KMS-11 (cell line): ENCODE measurements at regions not wholly inside any gene's neighbourhood (a gene's known extent, or its start where the extent isn't known, plus 50 kb on each side); places are given as distances from the start of the nearest gene placed in this dataset.

Source experiments
- H2AFZ ChIP-seq: fragments of 200-600 bp; sonication (generic); 2 replicates; pipeline ENCODE4 v1.6.1; 2016; ENCODE audit warnings: antibody characterized with exemption, mixed run types, low read depth
- H3K27ac ChIP-seq: fragments of 200-600 bp; sonication (generic); 2 replicates; pipeline ENCODE4 v1.6.1; 2016; ENCODE audit warnings: mild to moderate bottlenecking, mixed run types
- H3K27me3 ChIP-seq: fragments of 200-600 bp; sonication (generic); 2 replicates; pipeline ENCODE4 v1.6.1; 2017; ENCODE audit warnings: mild to moderate bottlenecking, low read depth, mixed run types, moderate library complexity; ENCODE audit not compliant: insufficient read depth
- H3K36me3 ChIP-seq: fragments of 200-600 bp; sonication (generic); 2 replicates; pipeline ENCODE4 v1.6.1; 2017; ENCODE audit warnings: mild to moderate bottlenecking, mixed run types; ENCODE audit not compliant: insufficient read depth
- H3K4me1 ChIP-seq: fragments of 200-600 bp; sonication (generic); 2 replicates; pipeline ENCODE4 v1.6.1; 2016; ENCODE audit warnings: mild to moderate bottlenecking, low read depth, mixed run types; ENCODE audit not compliant: poor library complexity, severe bottlenecking
- H3K4me2 ChIP-seq: fragments of 200-600 bp; sonication (generic); 2 replicates; pipeline ENCODE4 v1.7.0; 2016; ENCODE audit warnings: mild to moderate bottlenecking, mixed run types
- H3K4me3 ChIP-seq: fragments of 200-600 bp; sonication (generic); IDR thresholded peaks from 2 replicates; pipeline ENCODE4 v1.6.1; 2017; ENCODE audit warnings: low read depth, low read length, mixed read lengths; ENCODE audit not compliant: insufficient read depth
- H3K79me2 ChIP-seq: fragments of 200-600 bp; sonication (generic); 2 replicates; pipeline ENCODE4 v1.6.1; 2016; ENCODE audit warnings: low read depth, mixed run types; ENCODE audit not compliant: insufficient read depth
- H3K9ac ChIP-seq: fragments of 200-600 bp; sonication (generic); 2 replicates; pipeline ENCODE4 v1.6.1; 2016; ENCODE audit warnings: mild to moderate bottlenecking, mixed run types
- H4K20me1 ChIP-seq: fragments of 200-600 bp; sonication (generic); 2 replicates; pipeline ENCODE4 v1.6.1; 2016; ENCODE audit warnings: mild to moderate bottlenecking, mixed run types; ENCODE audit not compliant: insufficient read depth
- TF ChIP-seq, protein P1 (sequence below): fragments of 200-600 bp; sonication (generic); conservative IDR thresholded peaks from 2 replicates; pipeline ENCODE4 v1.6.1; 2017; ENCODE audit warnings: low read depth, mild to moderate bottlenecking, antibody characterized with exemption, low read length, moderate library complexity, mixed read lengths

DNA sequence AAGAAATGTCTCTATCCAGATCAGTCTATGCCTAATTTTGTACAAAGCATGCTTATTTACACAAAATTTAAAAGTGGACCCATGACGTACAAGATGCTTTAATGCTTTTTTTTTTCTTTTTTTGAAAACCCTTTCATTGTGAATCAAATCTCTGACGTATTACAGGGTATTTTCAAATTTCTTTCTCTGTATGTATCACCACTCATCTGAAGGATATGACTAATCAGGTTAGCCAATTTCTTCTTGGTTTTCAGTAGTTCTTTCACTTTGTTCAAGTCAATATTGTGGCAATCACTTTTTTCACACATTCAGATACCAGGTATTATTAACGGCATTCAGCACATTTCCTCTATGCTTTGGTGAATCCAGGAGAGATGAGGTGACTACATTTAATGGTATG lies 685.3 kb downstream of the TRHDE start:
- TF ChIP-seq, protein P1, sequence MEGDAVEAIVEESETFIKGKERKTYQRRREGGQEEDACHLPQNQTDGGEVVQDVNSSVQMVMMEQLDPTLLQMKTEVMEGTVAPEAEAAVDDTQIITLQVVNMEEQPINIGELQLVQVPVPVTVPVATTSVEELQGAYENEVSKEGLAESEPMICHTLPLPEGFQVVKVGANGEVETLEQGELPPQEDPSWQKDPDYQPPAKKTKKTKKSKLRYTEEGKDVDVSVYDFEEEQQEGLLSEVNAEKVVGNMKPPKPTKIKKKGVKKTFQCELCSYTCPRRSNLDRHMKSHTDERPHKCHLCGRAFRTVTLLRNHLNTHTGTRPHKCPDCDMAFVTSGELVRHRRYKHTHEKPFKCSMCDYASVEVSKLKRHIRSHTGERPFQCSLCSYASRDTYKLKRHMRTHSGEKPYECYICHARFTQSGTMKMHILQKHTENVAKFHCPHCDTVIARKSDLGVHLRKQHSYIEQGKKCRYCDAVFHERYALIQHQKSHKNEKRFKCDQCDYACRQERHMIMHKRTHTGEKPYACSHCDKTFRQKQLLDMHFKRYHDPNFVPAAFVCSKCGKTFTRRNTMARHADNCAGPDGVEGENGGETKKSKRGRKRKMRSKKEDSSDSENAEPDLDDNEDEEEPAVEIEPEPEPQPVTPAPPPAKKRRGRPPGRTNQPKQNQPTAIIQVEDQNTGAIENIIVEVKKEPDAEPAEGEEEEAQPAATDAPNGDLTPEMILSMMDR = no peak
- Histone ChIP-seq H3K4me3 (no peak overlapping the region), H4K20me1 (no peaks in the 10 kb centered on the region), H3K79me2 (no peaks in the 10 kb centered on the region), H3K27ac (no peak overlapping the region), H3K9ac (no peak overlapping the region), H3K27me3 (no peaks in the 10 kb centered on the region), H2AFZ (no peak overlapping the region), H3K4me2 (no peak overlapping the region), H3K4me1 (no peaks in the 10 kb centered on the region), H3K36me3 (no peaks in the 10 kb centered on the region)

DNA sequence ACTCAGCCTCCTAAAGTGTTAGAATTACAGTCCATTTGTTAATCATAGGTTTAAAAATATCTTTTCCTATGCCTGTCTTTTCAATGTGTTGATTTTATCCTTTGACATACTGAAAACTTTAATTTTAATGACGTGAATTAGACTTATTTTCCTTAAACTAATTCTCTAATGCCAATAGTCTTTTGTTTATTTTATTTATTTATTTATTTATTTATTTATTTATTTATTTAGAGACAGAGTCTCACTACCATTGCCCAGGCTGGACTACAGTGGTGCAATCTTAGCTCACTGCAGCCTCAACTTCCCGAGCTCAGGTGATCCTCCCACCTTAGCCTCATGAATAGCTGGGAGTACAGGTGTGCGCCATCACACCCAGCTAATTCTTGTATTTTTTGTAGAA lies 694.5 kb downstream of the TRHDE start:
- Histone ChIP-seq H4K20me1 (no peaks in the 10 kb centered on the region), H3K4me2 (no peak overlapping the region), H3K27ac (no peak overlapping the region), H3K36me3 (no peaks in the 10 kb centered on the region), H3K27me3 (no peaks in the 10 kb centered on the region), H3K9ac (no peak overlapping the region), H2AFZ (no peak overlapping the region), H3K4me1 (no peaks in the 10 kb centered on the region), H3K79me2 (no peaks in the 10 kb centered on the region), H3K4me3 (no peak overlapping the region)
- TF ChIP-seq, protein P1 = no peak

DNA sequence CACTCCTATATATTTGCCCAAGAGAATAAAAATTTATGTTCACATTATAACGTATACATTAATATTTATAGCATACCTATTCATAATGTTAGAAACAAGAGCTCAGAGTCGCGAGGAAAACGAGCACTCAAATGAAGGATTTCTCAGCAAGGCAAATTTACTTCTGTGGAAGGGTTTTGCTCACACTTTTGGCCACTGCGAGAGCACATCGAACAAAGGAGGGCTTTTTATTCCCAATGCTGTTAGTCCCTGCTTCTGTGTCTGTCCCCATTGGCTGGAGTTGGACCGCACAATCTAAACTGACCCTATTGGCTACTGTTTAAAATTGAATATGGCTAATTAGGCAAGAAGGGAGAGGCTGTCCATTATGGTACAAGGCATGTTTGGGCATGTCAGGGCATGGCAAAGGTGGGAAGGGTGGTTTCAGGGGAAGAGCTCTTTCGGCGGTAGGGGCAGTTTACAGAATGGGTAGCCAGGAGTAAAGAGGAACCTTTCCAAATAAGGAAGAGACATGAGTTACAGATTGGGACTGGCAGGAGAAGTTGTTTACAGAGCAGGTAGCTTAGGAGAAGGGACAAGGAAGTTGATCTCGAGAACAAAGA lies 702.9 kb downstream of the TRHDE start:
- no peak overlapping the region for H3K4me2 ChIP-seq
- no peak overlapping the region for H2AFZ ChIP-seq
- H3K27me3 ChIP-seq = no peaks in the 10 kb centered on the region
- H4K20me1 ChIP-seq = no peaks in the 10 kb centered on the region
- H3K9ac ChIP-seq = no peak overlapping the region
- TF ChIP-seq, protein P1 = no peak
- no peaks in the 10 kb centered on the region for H3K79me2 ChIP-seq
- H3K4me1 ChIP-seq = no peaks in the 10 kb centered on the region
- no peaks in the 10 kb centered on the region for H3K36me3 ChIP-seq
- H3K27ac ChIP-seq = no peak overlapping the region
- no peak overlapping the region for H3K4me3 ChIP-seq

DNA sequence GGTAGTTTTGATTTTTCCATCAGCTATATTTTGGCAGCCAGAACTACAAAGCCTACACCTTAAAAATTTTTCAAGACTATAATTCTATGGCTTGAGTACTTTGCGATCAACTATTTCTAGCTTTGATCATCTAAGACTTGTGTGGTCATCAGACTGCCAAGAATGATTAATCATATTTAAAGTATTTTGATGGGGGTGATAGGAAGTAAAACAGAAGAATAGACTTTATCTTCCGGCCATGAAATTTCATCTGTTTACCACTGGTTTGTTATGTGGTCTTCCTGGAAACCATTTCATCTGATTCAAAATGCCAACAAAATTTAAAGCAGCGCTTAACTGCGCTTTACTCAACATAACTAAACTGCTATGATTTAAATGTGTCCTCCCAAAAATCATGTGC lies 706.8 kb downstream of the TRHDE start:
- TF ChIP-seq, protein P1 = no peak
- Histone ChIP-seq H2AFZ (no peak overlapping the region), H3K36me3 (no peaks in the 10 kb centered on the region), H3K9ac (no peak overlapping the region), H4K20me1 (no peaks in the 10 kb centered on the region), H3K79me2 (no peaks in the 10 kb centered on the region), H3K27me3 (no peaks in the 10 kb centered on the region), H3K4me3 (no peak overlapping the region), H3K27ac (no peak overlapping the region), H3K4me1 (no peaks in the 10 kb centered on the region), H3K4me2 (no peak overlapping the region)
